T-helper 1 cell treated with Interleukin-12 subunit alpha and Interleukin-12 subunit beta and Interleukin-4 antibody, amounts not matched to agents 30 ng/mL and 1 ng/mL, for 36 hours (primary cell): ENCODE measurements at regions not wholly inside any gene's neighbourhood (a gene's known extent, or its start where the extent isn't known, plus 50 kb on each side); places are given as distances from the start of the nearest gene placed in this dataset.
"Not testable (repeated sequence)": the region's sequence is repeated elsewhere in the genome, so short reads cannot be mapped to it uniquely, and the experiment has no call there.

Experiments used
- intact Hi-C: fragments of 100-400 bp; cut with micrococcal nuclease; formaldehyde crosslinking; loops from one replicate; pipeline ENCODE4 v1.15.1; 2024

- intact Hi-C loops: loop anchor here (1.0 to 10.0 kb wide), 2 partner anchors 813 to 1194 kb away; no protein-coding TSS in a partner anchor
Observed at GRCh38 chr20:16801919-16802651, 53.9 kb downstream of the OTOR start.

- intact Hi-C loops: loop anchor here (1.0 to 10.0 kb wide), 2 partner anchors 812 to 1194 kb away; no protein-coding TSS in a partner anchor
Observed at GRCh38 chr20:16802652-16802935, 54.4 kb downstream of the OTOR start.

DNA sequence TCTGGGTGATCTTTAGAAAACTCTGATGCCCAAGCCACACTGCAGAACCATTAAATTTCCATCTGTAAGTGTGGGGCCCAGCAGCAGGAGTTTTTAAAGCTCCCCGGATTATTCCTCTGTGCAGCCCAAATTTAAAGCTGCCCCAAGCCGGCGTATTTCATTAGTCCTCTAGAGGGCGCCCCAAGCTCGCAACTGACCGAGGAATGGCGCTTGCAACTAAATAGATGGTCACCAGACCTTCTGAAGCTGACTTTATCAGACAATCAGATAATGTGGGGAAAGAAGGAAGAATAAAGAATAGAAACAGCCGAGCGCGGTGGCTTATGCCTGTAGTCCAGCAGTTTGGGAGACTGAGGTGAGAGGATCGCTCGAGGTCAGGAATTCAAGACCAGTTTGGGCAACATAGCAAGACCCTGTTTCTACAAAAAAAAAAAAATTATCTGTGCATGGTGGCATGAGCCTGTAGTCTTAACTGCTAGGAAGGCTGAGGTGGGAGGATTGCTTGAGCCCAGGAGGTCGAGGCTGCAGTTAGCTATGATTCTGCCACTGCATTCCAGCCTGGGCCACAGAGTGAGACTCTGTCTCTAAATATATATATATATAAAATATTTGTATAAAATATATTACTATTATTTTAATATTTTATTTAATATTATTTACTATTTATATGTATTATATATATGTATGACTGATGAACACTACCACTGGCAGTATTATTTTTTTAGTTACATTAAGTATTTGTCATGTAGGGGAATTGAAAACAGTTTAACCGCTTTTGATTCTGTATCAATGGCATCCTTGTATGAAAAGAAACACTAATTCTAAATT is 56.0 kb downstream of the OTOR start:
- intact Hi-C loops: loop anchor here (1.0 to 10.0 kb wide), 4 partner anchors 17 to 1473 kb away; no protein-coding TSS in a partner anchor

- intact Hi-C loops: loop anchor here (1.0 to 10.0 kb wide), 4 partner anchors 17 to 1472 kb away; no protein-coding TSS in a partner anchor
Observed at GRCh38 chr20:16804793-16805187, 56.6 kb downstream of the OTOR start.

DNA sequence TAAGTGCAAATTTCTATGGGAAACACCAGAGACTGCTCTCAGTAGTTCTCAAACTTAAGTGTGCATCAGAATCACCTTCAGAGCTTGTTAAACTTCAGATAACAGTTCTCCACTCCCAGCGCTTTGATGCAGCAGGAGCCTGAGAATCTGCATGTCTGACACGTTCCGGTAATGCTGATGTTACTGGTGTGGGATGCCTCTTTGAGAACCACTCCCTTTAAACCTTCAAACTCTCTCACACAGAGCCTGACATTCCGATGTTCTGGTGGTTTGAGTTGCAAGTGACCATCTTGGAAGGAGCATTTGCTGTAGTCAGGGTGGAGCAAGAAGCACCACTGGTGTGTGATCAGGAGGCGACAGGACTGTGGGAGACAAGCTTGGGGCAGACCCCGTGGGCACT is 57.9 kb downstream of the OTOR start:
- intact Hi-C loops: loop anchor here (10.0 kb wide), 1 partner anchor 809 kb away; no protein-coding TSS in a partner anchor

DNA sequence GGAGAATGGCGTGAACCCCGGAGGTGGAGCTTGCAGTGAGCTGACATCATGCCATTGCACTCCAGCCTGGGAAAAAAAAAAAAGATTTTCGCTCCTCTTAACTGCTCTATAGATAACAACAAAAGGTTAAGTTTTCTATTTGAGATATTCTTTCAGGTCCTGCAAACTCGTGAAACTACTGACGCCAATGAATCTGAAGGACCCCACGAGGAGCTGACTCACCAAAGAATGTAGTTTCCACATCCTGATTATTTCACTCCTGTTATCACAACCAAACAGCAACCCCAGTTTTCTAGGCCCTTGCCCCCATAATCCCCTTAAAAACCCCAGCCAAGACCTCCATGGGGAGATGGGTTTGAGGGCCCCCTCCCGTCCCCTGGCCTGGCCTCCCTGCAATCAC is 58.7 kb downstream of the OTOR start:
- intact Hi-C loops: loop anchor here (10.0 kb wide), 1 partner anchor 808 kb away; no protein-coding TSS in a partner anchor

DNA sequence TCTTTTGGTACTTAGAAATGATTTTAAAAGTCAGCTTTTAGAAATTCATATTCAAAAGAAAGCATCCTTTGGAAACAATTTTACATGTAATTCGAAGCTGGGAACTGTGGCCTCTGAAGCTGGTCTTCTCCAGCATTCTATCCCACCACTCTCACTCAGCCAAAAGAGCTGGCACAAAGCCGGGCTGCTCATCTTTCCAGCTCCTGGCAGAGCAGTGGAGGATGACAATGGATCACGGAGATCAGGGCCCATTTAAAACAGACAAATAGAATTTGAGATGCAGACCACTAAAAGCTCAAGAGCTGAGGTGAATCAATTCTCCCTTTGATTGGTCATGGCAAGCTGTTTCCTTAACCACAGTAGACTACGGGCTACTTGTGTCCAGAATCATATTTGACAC is 60.6 kb downstream of the OTOR start:
- intact Hi-C loops: loop anchor here (10.0 kb wide), 1 partner anchor 806 kb away; no protein-coding TSS in a partner anchor

GRCh38 chr20:16810216-16810615 is 62.1 kb downstream of the OTOR start:
- intact Hi-C loops: no loop called here

DNA sequence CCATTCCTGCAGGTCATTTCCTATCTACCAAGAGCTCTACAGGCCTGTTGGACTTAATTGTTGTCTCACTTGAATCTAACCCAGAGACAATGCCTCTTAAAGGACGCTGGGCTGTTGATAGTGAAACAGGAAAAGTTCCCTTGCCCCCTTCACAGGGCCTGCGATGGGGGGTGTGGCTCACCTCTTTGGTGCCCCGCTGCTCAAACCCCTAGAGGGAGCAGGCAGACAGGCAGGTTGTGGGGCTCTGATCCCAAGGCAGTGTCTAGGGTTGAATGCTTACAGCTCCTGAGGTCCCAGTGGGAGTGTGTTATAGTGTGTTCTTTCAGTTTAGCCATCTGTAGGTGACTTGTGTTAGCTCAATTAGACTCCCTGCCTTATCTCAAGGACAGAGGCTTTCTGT is 68.0 kb downstream of the OTOR start:
- intact Hi-C loops: no loop called here

DNA sequence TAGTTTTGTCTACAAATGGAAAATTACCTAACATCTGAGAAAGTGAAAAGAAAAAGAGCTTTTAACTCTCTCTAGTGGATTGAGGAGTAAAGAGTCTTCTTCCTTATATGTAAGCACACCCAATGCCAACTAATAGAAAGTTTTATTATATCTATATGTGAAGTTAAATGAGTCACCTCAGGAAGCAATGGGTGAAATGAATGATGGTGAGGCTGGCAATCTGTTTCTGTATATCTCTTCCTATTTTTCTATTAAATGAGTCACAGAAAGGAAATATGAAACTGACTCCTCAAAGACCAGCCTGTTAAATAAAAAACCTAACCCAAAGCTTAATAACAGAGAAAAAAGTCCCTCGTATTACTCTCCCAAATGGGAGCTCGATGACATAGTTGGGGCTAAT is 71.3 kb downstream of the OTOR start:
- intact Hi-C loops: no loop called here

DNA sequence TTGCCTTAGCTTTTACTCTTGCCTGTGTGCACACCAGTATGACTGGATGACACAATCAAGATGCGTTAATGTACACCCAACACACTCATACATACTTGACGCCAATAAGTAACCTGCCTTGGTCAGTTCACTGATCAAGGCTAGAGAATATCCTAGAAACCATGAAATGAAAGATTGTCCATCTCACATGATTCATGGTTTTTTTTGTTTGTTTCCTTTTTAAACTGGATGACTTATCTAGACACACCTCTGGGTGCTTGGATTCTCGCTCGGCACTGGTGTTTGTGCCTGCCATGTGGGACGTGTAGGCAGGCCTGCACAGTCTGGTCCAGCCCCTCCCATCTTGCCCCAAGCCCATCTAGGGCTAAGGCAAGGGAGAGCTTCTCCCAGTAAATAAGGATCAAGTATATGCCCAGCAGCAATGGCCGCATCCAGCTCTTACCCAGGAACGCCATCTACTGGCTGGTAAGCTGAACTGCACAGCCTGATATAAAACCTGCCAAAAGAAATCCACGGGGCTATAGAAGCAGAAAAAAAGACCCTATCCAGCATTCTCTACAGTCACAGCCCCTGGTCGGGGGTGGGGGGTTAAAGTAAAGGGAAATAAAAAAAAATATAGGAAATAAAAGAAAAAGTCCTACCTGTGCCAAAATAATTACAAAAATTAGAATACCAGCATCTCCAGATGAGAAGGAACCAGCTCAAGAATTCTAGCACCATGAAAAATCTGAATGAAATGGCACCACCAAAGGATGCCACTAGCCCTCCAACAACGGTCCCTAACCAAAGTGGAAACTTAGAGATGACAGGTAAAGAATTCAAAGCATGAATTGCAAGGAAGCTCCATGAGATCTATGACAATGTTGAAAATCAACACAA is 73.3 kb downstream of the OTOR start:
- intact Hi-C loops: loop anchor here (1.0 kb wide), 3 partner anchors 17 to 303 kb away; no protein-coding TSS in a partner anchor

DNA sequence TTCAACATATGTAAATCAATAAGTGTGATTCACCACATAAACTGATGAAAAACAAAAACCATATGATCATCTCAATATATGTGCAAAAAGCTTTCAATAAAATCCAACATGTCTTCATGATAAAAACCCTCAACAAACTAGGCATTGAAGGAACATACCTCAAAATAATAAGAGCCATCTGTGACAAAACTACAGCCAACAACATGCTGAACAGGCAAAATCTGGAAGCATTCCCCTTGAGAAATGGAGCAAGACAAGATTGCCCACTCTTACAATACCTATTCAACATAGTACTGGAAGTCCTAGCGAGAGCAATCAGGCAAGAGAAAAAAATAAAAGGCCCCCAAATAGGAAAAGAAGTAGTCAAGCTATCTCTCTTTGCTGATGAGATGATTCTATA is 76.5 kb downstream of the OTOR start:
- intact Hi-C loops: no loop called here

DNA sequence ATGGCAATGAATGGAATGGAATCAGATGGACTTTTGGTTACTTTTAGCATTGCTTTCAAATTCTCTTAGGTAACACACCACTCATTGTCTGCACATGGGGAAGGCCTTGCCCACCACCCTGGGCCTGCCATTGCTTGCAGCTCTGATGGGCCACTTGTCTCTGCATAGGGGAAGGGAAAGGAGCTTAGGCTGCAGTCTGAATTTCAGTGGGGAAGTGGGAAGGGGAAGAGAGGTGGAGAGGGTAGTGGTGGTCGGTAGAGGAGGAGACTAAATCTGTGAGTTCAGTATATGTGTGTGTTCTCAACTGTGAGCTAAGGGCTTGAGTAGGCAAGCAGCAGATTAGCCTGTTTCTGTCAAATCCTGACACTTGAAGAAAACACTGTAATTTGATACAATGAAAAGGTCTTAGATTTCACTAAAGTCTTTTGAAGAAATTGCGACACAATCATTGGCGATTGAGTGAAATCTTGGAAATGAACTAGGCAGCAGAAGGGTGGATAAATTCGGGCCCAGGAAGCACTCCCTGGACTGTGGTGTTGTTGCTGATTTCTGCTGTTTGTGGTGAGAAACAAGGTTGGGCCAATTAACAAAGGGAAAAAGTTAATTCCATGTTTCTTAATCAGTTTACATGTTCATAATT is 80.6 kb downstream of the OTOR start:
- intact Hi-C loops: no loop called here

- intact Hi-C loops: not testable (repeated sequence)
Observed at GRCh38 chr20:16835690-16836089, 87.5 kb downstream of the OTOR start.

DNA sequence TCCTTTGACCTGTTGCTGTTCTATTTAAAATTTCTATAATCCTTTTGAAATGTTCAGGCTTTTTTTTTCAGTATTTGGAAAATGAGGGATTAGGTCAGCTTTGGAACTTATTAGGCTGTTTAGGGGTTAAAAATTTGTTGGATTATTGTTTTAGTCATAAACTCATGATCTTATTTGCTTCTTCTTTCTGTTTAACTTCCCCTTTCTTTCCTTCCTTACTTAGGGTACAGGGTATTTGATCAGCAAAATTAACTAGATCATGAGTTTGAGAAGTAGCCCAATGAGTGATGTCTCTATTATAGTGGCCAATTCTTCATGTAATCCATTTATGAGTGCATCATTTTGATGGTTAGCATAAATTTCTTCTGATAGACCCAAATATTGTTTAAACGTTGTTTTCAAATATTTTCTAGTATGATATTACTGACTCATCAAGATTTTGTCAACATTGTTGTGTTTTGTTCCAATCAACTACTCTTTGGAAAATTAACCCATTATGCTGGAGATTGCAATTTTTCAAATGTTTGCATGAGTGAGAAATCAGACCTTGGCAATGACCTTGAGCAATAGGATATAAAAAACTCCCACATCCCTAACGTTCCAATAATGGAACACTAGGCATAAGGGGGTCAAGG is 94.4 kb downstream of the OTOR start:
- intact Hi-C loops: no loop called here

DNA sequence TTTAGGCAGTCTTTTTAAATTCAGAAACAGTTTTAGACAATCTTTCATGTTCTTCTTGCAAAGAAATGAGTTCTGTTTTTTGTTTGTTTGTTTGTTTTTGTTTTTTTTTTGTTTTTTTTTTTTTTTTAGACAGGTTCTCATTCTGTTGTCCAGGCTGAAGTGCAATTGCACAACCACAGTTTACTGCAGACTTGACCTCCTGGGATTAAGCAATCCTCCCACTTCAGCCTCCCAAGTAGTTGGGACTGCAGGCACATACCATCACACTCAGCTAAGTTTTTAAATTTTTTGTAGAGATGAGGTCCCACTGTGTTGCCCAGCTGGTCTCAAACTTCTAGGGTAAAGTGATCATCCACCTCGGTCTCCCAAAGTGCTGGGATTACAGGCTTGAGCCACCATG is 96.2 kb downstream of the OTOR start:
- intact Hi-C loops: no loop called here

GRCh38 chr20:16846006-16846405 is 97.8 kb downstream of the OTOR start:
- intact Hi-C loops: no loop called here

GRCh38 chr20:16848061-16848460 is 99.9 kb downstream of the OTOR start:
- intact Hi-C loops: no loop called here

DNA sequence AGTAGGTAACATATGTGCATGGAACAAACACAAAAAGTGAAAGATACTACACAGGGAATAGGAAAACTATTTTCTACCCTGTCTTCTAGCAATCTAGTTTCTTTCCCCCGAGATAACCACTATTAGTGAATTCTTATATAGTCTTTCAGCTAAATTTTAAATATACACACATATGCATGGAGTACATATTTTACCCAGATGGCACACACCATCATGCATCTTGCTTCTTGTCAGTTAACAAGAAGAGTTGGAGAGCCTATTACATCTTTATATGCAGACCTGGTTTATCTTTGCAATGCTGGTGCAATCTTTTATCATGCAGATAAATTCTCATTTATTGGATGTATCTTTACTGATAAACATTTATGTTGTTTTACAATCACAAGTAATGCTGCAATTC is 100.4 kb downstream of the OTOR start:
- intact Hi-C loops: no loop called here

DNA sequence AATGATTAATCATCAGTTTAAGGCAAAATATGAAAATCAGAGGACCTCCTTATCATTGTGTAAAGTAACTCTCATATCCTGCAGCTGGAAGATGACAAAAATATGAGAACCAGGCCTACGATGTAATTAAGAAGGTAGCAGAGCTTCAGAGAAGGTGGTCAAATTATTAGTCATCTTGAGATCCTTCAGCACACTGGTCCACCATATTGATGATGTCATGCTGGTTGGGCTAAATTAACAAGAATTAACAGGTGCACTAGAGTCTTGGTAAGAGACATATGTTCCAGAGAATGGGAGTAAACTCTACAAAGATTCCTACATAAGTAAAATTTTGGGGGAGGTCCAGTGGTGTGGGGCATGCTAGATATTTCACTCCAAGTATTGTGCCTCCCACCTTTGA is 112.8 kb downstream of the OTOR start:
- intact Hi-C loops: no loop called here
